ENCODE measurements at regions not wholly inside any gene's neighbourhood (a gene's known extent, or its start where the extent isn't known, plus 50 kb on each side); places are given as distances from the start of the nearest gene placed in this dataset.
A peak's percentile ranks its signal among the peaks of the same experiment; 100 is the strongest.

DNA sequence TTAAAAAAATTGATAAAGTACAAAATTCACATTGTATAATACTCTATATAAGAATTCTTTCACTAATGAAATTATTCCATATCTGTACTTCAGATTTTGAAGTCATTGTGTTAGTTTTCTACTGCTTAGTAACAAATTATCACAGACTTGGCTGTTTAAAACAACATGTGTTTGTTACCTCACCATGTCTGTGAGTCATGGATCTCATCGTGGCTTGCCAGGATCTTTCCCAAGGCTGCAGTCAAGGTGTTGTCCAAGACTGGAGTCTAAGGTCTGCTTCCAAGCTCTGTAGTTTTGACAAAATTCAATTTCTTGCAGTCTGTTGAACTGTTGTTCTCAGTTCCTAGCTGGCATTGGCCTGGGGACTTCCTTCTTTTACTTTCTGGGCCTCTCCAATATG is 1286.9 kb downstream of the ADGRL3 start:
- TF ChIP-seq, protein P1, sequence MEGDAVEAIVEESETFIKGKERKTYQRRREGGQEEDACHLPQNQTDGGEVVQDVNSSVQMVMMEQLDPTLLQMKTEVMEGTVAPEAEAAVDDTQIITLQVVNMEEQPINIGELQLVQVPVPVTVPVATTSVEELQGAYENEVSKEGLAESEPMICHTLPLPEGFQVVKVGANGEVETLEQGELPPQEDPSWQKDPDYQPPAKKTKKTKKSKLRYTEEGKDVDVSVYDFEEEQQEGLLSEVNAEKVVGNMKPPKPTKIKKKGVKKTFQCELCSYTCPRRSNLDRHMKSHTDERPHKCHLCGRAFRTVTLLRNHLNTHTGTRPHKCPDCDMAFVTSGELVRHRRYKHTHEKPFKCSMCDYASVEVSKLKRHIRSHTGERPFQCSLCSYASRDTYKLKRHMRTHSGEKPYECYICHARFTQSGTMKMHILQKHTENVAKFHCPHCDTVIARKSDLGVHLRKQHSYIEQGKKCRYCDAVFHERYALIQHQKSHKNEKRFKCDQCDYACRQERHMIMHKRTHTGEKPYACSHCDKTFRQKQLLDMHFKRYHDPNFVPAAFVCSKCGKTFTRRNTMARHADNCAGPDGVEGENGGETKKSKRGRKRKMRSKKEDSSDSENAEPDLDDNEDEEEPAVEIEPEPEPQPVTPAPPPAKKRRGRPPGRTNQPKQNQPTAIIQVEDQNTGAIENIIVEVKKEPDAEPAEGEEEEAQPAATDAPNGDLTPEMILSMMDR (IDR thresholded peaks at IDR 0.05 in 8 of 11, conservative IDR thresholded peaks at IDR 0.05 in 3 of 11) = no peak
- no peak for TF ChIP-seq POLR2AphosphoS5 (IDR thresholded peaks at IDR 0.05)
- H3K27ac ChIP-seq = no peak overlapping the region
- H3K27me3 ChIP-seq (replicated peaks in 1 of 7) = no peaks in the 10 kb centered on the region
- no peaks in the 10 kb centered on the region for H3K4me1 ChIP-seq
- no peak for DNase-seq
- WGBS, 5 donors = 76 to 97% (median 82%) methylated on average over 1 of the region's 1 CpG
- H3K4me3 ChIP-seq = no peak overlapping the region
- H3K36me3 ChIP-seq = no peaks in the 10 kb centered on the region
- intact Hi-C loops (cut with DNase I; ENCODE audit: low total_unique reads) = no loop called here
- H3K9me3 ChIP-seq = peaks cover 0 to 25% (median 6%) of the 10 kb centered on the region in 8 donors

DNA sequence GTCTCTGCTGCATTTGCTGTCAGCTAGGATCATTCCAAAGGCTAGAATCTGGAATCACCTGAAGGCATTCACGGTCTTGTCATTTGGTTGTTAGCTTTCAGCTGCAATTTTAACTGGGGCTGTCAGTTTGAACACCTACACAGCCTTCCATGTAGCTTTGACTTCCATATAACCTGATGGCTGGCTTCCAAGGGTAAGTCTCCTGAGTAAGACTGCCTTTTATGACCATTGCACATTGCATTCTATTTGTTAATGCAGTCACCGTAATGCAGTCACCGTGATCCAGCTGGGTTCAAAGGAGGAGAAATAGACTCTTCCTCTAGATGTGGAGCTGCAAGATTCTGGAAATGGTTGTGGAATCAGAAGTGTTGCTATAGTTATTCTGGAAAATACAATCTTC is 1284.2 kb downstream of the ADGRL3 start:
- H3K27me3 ChIP-seq (replicated peaks in 1 of 7) = no peaks in the 10 kb centered on the region
- intact Hi-C loops (cut with DNase I; ENCODE audit: low total_unique reads) = no loop called here
- no peak overlapping the region for H3K4me3 ChIP-seq
- no peak for TF ChIP-seq POLR2A (IDR thresholded peaks at IDR 0.05)
- TF ChIP-seq, protein P1 (IDR thresholded peaks at IDR 0.05 in 8 of 11, conservative IDR thresholded peaks at IDR 0.05 in 3 of 11) = no peak
- no peak for TF ChIP-seq POLR2AphosphoS5 (IDR thresholded peaks at IDR 0.05)
- WGBS, 5 donors = 81 to 88% (median 85%) methylated on average over 3 of the region's 3 CpGs
- H3K9me3 ChIP-seq = peaks cover 0 to 7% (median 0%) of the 10 kb centered on the region in 8 donors
- no peaks in the 10 kb centered on the region for H3K4me1 ChIP-seq
- H3K36me3 ChIP-seq = no peaks in the 10 kb centered on the region
- H3K27ac ChIP-seq = no peak overlapping the region
- no peak for DNase-seq

DNA sequence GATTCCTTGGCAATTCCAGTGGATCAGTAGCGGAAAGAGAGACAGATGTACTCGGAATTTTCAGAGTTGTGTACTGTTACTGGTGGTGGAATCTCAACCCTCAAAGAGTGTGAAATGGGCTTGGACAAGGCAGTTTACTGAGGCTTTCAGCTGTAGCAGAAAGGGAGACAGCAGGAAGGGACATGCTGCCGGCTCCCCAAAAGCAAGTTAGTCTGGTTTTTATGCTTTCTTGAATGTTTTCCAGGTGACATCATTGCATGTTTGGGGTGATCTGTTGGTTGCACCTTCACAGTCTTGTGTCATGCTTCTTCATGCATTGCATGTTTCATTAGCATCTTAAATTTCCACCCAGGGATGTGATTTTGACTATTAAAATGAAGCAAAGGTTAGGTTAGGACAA is 1282.2 kb downstream of the ADGRL3 start:
- 83 to 89% (median 84%) methylated on average over 3 of the region's 3 CpGs for WGBS, 5 donors
- Histone ChIP-seq H3K27me3 (replicated peaks in 1 of 7) (no peaks in the 10 kb centered on the region), H3K27ac (no peak overlapping the region), H3K36me3 (no peaks in the 10 kb centered on the region), H3K9me3 (peaks cover 0 to 5% (median 0%) of the 10 kb centered on the region in 8 donors), H3K4me1 (no peaks in the 10 kb centered on the region), H3K4me3 (no peak overlapping the region)
- no peak for TF ChIP-seq POLR2A (IDR thresholded peaks at IDR 0.05)
- TF ChIP-seq, protein P1 (IDR thresholded peaks at IDR 0.05 in 8 of 11, conservative IDR thresholded peaks at IDR 0.05 in 3 of 11) = no peak
- no peak for TF ChIP-seq POLR2AphosphoS5 (IDR thresholded peaks at IDR 0.05)
- no peak for DNase-seq
- intact Hi-C loops (cut with DNase I; ENCODE audit: low total_unique reads) = no loop called here

DNA sequence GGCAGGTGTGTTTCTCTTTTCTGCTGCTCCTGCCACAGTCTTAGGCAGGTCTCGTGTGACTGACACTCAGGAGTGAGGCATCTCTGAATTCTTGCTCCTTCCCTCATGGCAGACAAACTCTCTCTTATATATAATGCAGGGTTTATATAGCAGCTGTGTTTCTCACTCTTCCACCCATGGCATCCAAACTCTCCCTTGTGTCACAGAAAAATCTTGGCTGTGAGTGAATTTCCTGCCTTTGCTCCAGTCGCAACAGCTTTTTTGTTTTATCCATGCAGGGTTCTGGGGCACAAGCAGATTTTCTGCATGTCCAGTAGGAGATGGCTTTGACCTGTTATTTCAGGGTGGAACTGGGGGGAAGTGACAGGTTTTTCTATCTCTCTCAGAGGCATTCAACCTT is 1275.5 kb downstream of the ADGRL3 start:
- Histone ChIP-seq H3K4me1 (peaks cover 0 to 5% (median 0%) of the 10 kb centered on the region in 6 donors), H3K9me3 (peaks cover 0 to 8% (median 2%) of the 10 kb centered on the region in 8 donors), H3K27me3 (replicated peaks in 1 of 7) (no peaks in the 10 kb centered on the region), H3K27ac (peak overlapping the region in 2 of 8 donors; percentile 16 to 22), H3K36me3 (no peaks in the 10 kb centered on the region), H3K4me3 (peak overlapping the region in 1 of 8 donors; percentile 22)
- intact Hi-C loops (cut with DNase I; ENCODE audit: low total_unique reads) = no loop called here
- DNase-seq = no peak
- 45 to 58% (median 55%) methylated on average over 2 of the region's 2 CpGs for WGBS, 5 donors
- TF ChIP-seq POLR2A (IDR thresholded peaks at IDR 0.05) (no peak), POLR2AphosphoS5 (IDR thresholded peaks at IDR 0.05) (no peak)
- TF ChIP-seq, protein P1 (IDR thresholded peaks at IDR 0.05 in 8 of 11, conservative IDR thresholded peaks at IDR 0.05 in 3 of 11) = no peak
